Small intestine (tissue), 7 donors: ENCODE measurements at regions not wholly inside any gene's neighbourhood (a gene's known extent, or its start where the extent isn't known, plus 50 kb on each side); places are given as distances from the start of the nearest gene placed in this dataset.

Experiments
- DNase-seq, 2 donors: peaks; one replicate each; pipeline versions ENCODE4 v3.0.0 to v3.0.0-alpha.2; 2013
- FAIRE-seq: peaks from 2 replicates; lab custom pipeline; 2012; peaks lifted over from hg19 to GRCh38; lab: Jason Lieb, UNC
- H3K27ac ChIP-seq, 3 donors: one replicate each; pipeline ENCODE4 v1.5.1; 2013; ENCODE audit warnings: low read length in 2 of 3, mild to moderate bottlenecking in 2 of 3, control low read depth in 1 of 3, inconsistent platforms in 1 of 3, low read depth in 1 of 3, moderate library complexity in 1 of 3
- H3K27me3 ChIP-seq, 3 donors: one replicate each; pipeline ENCODE4 v1.6.1; 2013; ENCODE audit warnings: low read length in 3 of 3, inconsistent platforms in 1 of 3; ENCODE audit not compliant: control insufficient read depth in 3 of 3, insufficient read depth in 3 of 3
- H3K36me3 ChIP-seq, 3 donors: one replicate each; pipeline ENCODE4 v1.6.1; 2013; ENCODE audit warnings: low read length in 3 of 3, inconsistent platforms in 1 of 3, low read depth in 1 of 3, mild to moderate bottlenecking in 1 of 3, moderate library complexity in 1 of 3; ENCODE audit not compliant: control insufficient read depth in 3 of 3, insufficient read depth in 2 of 3
- H3K4me1 ChIP-seq, 3 donors: one replicate each; pipeline ENCODE4 v1.6.1; 2013; ENCODE audit warnings: low read length in 2 of 3, inconsistent platforms in 1 of 3, low read depth in 1 of 3, mild to moderate bottlenecking in 1 of 3, moderate library complexity in 1 of 3; ENCODE audit not compliant: control insufficient read depth in 3 of 3, insufficient read depth in 2 of 3
- H3K4me3 ChIP-seq, 3 donors: one replicate each; pipeline ENCODE4 v1.5.1; 2013; ENCODE audit warnings: low read length in 3 of 3, control low read depth in 1 of 3, inconsistent platforms in 1 of 3, low read depth in 1 of 3, mild to moderate bottlenecking in 1 of 3, moderate library complexity in 1 of 3
- H3K9me3 ChIP-seq, 2 donors: one replicate each; pipeline ENCODE4 v1.6.1; 2013; ENCODE audit warnings: low read depth in 1 of 2, low read length in 1 of 2; ENCODE audit not compliant: control insufficient read depth in 2 of 2, insufficient read depth in 1 of 2
- WGBS, 3 donors: extraction: QIAGEN DNeasy Blood & Tissue Kit; methylation state at CpG; one replicate each; pipeline ENCODE4 v1.1.7; 2013; 5-methylcytosine and 5-hydroxymethylcytosine counted together
- donor health status: healthy with polysubstance abuse.
- donor health status: control.
- donor health status: control.
- donor health status: Bipolar disorder and iron deficiency.
- donor health status: healthy.

GRCh38 chr20:60138256-60139220 lies 180.3 kb downstream of the CDH26 start:
- H3K9me3 ChIP-seq, result no peaks in the 10 kb centered on the region
- peak in 1 of 2 donors; percentile 39 for DNase-seq
- no peaks in the 10 kb centered on the region for H3K27me3 ChIP-seq
- no peak overlapping the region for H3K27ac ChIP-seq
- H3K4me1 ChIP-seq, result no peaks in the 10 kb centered on the region
- no peak for FAIRE-seq
- no peaks in the 10 kb centered on the region for H3K36me3 ChIP-seq
- 64 to 79% (median 78%) methylated on average over 39 of the region's 39 CpGs for WGBS, 3 donors
- H3K4me3 ChIP-seq, result peak overlapping the region in 2 of 3 donors; percentile 21 to 26

GRCh38 chr20:60139663-60140446 lies 181.6 kb downstream of the CDH26 start:
- Histone ChIP-seq H3K9me3 (no peaks in the 10 kb centered on the region), H3K27me3 (no peaks in the 10 kb centered on the region), H3K36me3 (no peaks in the 10 kb centered on the region), H3K4me1 (no peaks in the 10 kb centered on the region), H3K27ac (no peak overlapping the region), H3K4me3 (no peak overlapping the region)
- no peak for DNase-seq
- no peak for FAIRE-seq
- 71 to 79% (median 78%) methylated on average over 11 of the region's 11 CpGs for WGBS, 3 donors

DNA sequence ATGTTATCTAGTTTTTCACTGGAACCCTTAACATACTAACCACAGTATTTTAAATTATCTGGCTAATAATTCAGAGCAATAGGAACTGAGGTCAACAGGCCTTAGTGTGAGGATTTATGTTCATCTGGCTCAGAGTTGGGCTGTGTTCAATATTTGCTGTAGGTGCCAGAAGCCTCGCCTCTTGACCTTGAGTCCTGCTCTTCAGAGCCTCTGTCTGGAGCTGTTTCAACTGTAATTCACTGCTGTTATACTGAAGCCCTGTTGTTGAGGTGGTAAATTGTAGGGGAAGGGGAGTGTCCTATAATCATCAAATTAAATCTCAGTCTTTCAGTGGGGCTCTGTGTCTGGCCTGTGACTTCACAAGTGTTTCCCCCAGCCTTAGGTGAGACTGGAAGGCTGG lies 184.4 kb downstream of the CDH26 start:
- no peak for DNase-seq
- FAIRE-seq, result no peak
- 18 to 45% (median 36%) methylated on average over 1 of the region's 1 CpG for WGBS, 3 donors
- H3K27me3 ChIP-seq, result no peaks in the 10 kb centered on the region
- H3K4me1 ChIP-seq, result no peaks in the 10 kb centered on the region
- no peaks in the 10 kb centered on the region for H3K36me3 ChIP-seq
- H3K4me3 ChIP-seq, result no peak overlapping the region
- no peaks in the 10 kb centered on the region for H3K9me3 ChIP-seq
- no peak overlapping the region for H3K27ac ChIP-seq

DNA sequence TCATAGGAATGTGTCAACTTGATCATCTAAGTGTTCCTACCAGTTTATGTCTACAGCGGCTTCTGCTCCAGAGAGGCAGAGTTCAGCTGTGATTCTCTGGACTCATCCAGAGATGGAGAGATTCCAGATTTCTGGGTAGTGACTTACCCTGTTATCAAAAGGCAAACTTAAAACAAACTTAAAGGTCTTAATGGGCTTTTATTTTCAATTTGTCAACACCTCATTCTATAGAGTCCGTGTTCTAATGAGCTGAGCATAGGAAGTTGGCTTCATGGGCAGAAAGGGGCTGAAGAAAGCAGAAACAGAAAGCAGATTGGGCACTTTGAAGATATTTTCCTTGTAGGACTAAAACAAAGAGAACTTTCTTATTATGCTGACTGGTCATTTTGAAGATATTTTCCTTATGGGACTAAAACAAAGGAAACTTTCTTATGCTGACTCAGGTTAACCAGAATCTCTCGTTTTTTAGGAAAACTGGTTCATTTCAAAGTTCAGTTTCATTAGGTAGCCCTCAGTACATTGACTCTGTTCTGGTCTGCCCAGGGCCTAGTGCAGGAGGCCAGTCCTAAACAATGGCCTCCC lies 185.1 kb downstream of the CDH26 start:
- no peak for FAIRE-seq
- H3K4me1 ChIP-seq, result no peaks in the 10 kb centered on the region
- no peaks in the 10 kb centered on the region for H3K27me3 ChIP-seq
- no peak overlapping the region for H3K27ac ChIP-seq
- DNase-seq, result no peak
- H3K4me3 ChIP-seq, result no peak overlapping the region
- no peaks in the 10 kb centered on the region for H3K9me3 ChIP-seq
- 51 to 57% (median 55%) methylated on average over 3 of the region's 3 CpGs for WGBS, 3 donors
- no peaks in the 10 kb centered on the region for H3K36me3 ChIP-seq

GRCh38 chr20:60144404-60144803 lies 186.2 kb downstream of the CDH26 start:
- no peaks in the 10 kb centered on the region for H3K4me1 ChIP-seq
- no peak overlapping the region for H3K27ac ChIP-seq
- H3K4me3 ChIP-seq, result no peak overlapping the region
- H3K36me3 ChIP-seq, result no peaks in the 10 kb centered on the region
- WGBS, 3 donors, result 88 to 92% (median 88%) methylated on average over 3 of the region's 3 CpGs
- H3K9me3 ChIP-seq, result no peaks in the 10 kb centered on the region
- FAIRE-seq, result no peak
- no peaks in the 10 kb centered on the region for H3K27me3 ChIP-seq
- no peak for DNase-seq

DNA sequence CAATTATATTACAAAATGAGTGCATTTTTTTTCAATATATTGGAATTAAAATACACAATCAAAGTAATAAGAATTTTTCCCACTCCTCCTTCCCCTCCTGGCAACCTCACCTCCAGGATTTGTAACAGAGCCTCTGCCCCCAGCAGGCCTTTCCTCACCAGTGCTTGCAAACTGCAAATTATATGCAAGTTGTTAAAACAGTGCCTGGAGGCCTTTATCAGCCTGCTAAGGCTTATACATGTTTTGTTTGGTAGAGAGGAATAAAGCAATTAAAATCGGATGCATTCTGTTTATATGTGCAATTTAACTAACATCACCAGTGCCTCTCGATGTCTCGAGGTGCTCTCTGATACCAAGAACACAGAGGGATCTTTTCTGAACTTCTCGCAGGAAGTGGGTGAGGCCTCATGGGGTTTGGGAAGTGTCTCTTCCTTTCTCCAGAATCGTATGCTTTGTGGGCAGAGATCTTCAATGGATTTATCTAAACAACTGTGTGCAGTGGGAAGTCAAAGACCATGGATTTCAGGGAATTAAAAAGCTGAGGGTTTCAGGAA lies 186.8 kb downstream of the CDH26 start:
- H3K27me3 ChIP-seq, result no peaks in the 10 kb centered on the region
- no peaks in the 10 kb centered on the region for H3K4me1 ChIP-seq
- H3K36me3 ChIP-seq, result no peaks in the 10 kb centered on the region
- H3K9me3 ChIP-seq, result no peaks in the 10 kb centered on the region
- no peak overlapping the region for H3K4me3 ChIP-seq
- FAIRE-seq (no peak), DNase-seq (no peak)
- H3K27ac ChIP-seq, result no peak overlapping the region
- WGBS, 3 donors, result 55 to 68% (median 64%) methylated on average over 5 of the region's 5 CpGs

DNA sequence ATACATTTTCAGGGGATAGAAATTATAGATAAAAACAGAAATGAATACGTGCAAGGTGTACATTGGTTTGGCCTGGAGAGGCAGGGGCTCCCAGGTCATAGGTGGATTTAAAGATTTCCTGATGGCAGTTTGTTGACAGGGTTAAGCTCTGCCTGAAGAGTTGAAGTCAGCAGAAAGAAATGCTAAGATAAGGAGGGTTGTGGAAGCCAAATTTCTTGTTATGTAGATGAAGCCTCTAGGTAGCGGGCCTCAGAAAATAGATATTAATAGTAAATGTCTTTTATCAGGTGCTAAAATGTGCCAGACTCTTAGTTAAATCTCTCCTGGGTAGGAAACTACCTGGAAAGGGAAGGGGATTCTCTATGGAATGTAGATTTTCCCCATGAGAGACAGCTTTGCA lies 188.8 kb downstream of the CDH26 start:
- 60 to 81% (median 74%) methylated on average over 2 of the region's 2 CpGs for WGBS, 3 donors

GRCh38 chr20:60148885-60149284 lies 190.7 kb downstream of the CDH26 start:
- Histone ChIP-seq H3K4me1 (no peaks in the 10 kb centered on the region), H3K9me3 (no peaks in the 10 kb centered on the region), H3K4me3 (no peak overlapping the region), H3K27ac (no peak overlapping the region), H3K36me3 (no peaks in the 10 kb centered on the region), H3K27me3 (no peaks in the 10 kb centered on the region)
- no peak for DNase-seq
- FAIRE-seq, result no peak

More for the DNA sequence above, 188.8 kb downstream of the CDH26 start:
- H3K36me3 ChIP-seq, result no peaks in the 10 kb centered on the region
- no peak for DNase-seq
- H3K27ac ChIP-seq, result no peak overlapping the region
- no peak for FAIRE-seq
- no peaks in the 10 kb centered on the region for H3K9me3 ChIP-seq
- no peak overlapping the region for H3K4me3 ChIP-seq
- no peaks in the 10 kb centered on the region for H3K27me3 ChIP-seq
- no peaks in the 10 kb centered on the region for H3K4me1 ChIP-seq
